ENCODE measurements at regions not wholly inside any gene's neighbourhood (a gene's known extent, or its start where the extent isn't known, plus 50 kb on each side); places are given as distances from the start of the nearest gene placed in this dataset.
A peak's percentile ranks its signal among the peaks of the same experiment; 100 is the strongest.
"Not testable (repeated sequence)": the region's sequence is repeated elsewhere in the genome, so short reads cannot be mapped to it uniquely, and the experiment has no call there.

- not testable (repeated sequence) for DNase-seq (ENCODE audit: insufficient read length, low spot score); FAIRE-seq
Measured at GRCh38 chr1:224019866-224020265, 94.0 kb upstream of the FBXO28 start.

- not testable (repeated sequence) for FAIRE-seq; DNase-seq (ENCODE audit: insufficient read length, low spot score)
Measured at GRCh38 chr1:224015782-224016181, 98.1 kb upstream of the FBXO28 start.

- DNase-seq (ENCODE audit: insufficient read length, low spot score) = no peak
- TF ChIP-seq TAF1 (IDR thresholded peaks at IDR 0.05; ENCODE audit: low read depth, low read length) (no peak), POLR2A (IDR thresholded peaks at IDR 0.05; ENCODE audit: low read depth, low read length) (no peak), PAX5 (IDR thresholded peaks at IDR 0.05; ENCODE audit: insufficient read depth, low read length, severe bottlenecking) (no peak), SPI1 (IDR thresholded peaks at IDR 0.05; ENCODE audit: low read depth, low read length) (no peak), POU2F2 (IDR thresholded peaks at IDR 0.05; ENCODE audit: low read depth, low read length) (no peak), POLR2AphosphoS5 (IDR thresholded peaks at IDR 0.05; ENCODE audit: low read depth, low read length) (no peak)
- no peak for FAIRE-seq
Measured at GRCh38 chr1:224014330-224014649, 99.6 kb upstream of the FBXO28 start.

- not testable (repeated sequence) for FAIRE-seq; DNase-seq (ENCODE audit: insufficient read length, low spot score)
Measured at GRCh38 chr1:224013626-224014329, 100.1 kb upstream of the FBXO28 start.

- DNase-seq (ENCODE audit: insufficient read length, low spot score); FAIRE-seq: not testable (repeated sequence)
- peak; percentile 8; the same call in 1 of the 2 replicates for TF ChIP-seq POLR2A (IDR thresholded peaks at IDR 0.05; ENCODE audit: low read depth, low read length)
Measured at GRCh38 chr1:224012807-224013434, 101.0 kb upstream of the FBXO28 start.

GRCh38 chr1:224012162-224012561, 101.7 kb upstream of the FBXO28 start:
- not testable (repeated sequence) for DNase-seq (ENCODE audit: insufficient read length, low spot score); FAIRE-seq

GRCh38 chr1:224011751-224012150, 102.2 kb upstream of the FBXO28 start:
- FAIRE-seq; DNase-seq (ENCODE audit: insufficient read length, low spot score): not testable (repeated sequence)

GRCh38 chr1:224011153-224011552, 102.8 kb upstream of the FBXO28 start:
- FAIRE-seq; DNase-seq (ENCODE audit: insufficient read length, low spot score): not testable (repeated sequence)

GRCh38 chr1:224005973-224006372, 107.9 kb upstream of the FBXO28 start:
- DNase-seq (ENCODE audit: insufficient read length, low spot score); FAIRE-seq: not testable (repeated sequence)

- not testable (repeated sequence) for DNase-seq (ENCODE audit: insufficient read length, low spot score); FAIRE-seq
Measured at GRCh38 chr1:224004552-224005315, 109.2 kb upstream of the FBXO28 start.

GRCh38 chr1:224003896-224004295, 110.0 kb upstream of the FBXO28 start:
- not testable (repeated sequence) for DNase-seq (ENCODE audit: insufficient read length, low spot score); FAIRE-seq

GRCh38 chr1:224001757-224002156, 112.2 kb upstream of the FBXO28 start:
- not testable (repeated sequence) for FAIRE-seq

GRCh38 chr1:223999761-224000160, 114.2 kb upstream of the FBXO28 start:
- DNase-seq (ENCODE audit: insufficient read length, low spot score); FAIRE-seq: not testable (repeated sequence)

More at GRCh38 chr1:224001757-224002156, 112.2 kb upstream of the FBXO28 start:
- DNase-seq (ENCODE audit: insufficient read length, low spot score) = not testable (repeated sequence)

- not testable (repeated sequence) for DNase-seq (ENCODE audit: insufficient read length, low spot score); FAIRE-seq
Measured at GRCh38 chr1:223998676-223999455, 115.0 kb upstream of the FBXO28 start.

- DNase-seq (ENCODE audit: insufficient read length, low spot score); FAIRE-seq: not testable (repeated sequence)
Measured at GRCh38 chr1:223996376-223996775, 117.5 kb upstream of the FBXO28 start.

GRCh38 chr1:223992456-223993246, 121.3 kb upstream of the FBXO28 start:
- peak; percentile 92 for FAIRE-seq
- DNase-seq (ENCODE audit: insufficient read length, low spot score) = peak; percentile 60

GRCh38 chr1:223991297-223991857, 122.5 kb upstream of the FBXO28 start:
- not testable (repeated sequence) for FAIRE-seq; DNase-seq (ENCODE audit: insufficient read length, low spot score)
